Hepatocyte (in vitro differentiated cells): ENCODE measurements at regions not wholly inside any gene's neighbourhood (a gene's known extent, or its start where the extent isn't known, plus 50 kb on each side); places are given as distances from the start of the nearest gene placed in this dataset.

ENCODE experiments used
- DNase-seq: peaks from one replicate; pipeline ENCODE4 v3.0.0-alpha.2; 2016; ENCODE audit warnings: low spot score
- H2AFZ ChIP-seq: fragments of 200-600 bp; sonication (generic); 2 replicates; pipeline ENCODE4 v1.6.0; 2016; ENCODE audit warnings: antibody characterized with exemption, mild to moderate bottlenecking
- H3K27ac ChIP-seq: fragments of 200-600 bp; sonication (generic); 2 replicates; pipeline ENCODE4 v1.5.1; 2016; ENCODE audit warnings: mild to moderate bottlenecking
- H3K27me3 ChIP-seq: fragments of 200-600 bp; sonication (generic); 2 replicates; pipeline ENCODE4 v1.6.1; 2016
- H3K36me3 ChIP-seq: fragments of 200-600 bp; sonication (generic); replicated peaks from 2 replicates; pipeline ENCODE4 v1.5.1; 2016; ENCODE audit warnings: low read depth; ENCODE audit not compliant: insufficient read depth
- H3K4me1 ChIP-seq: fragments of 200-600 bp; sonication (generic); 2 replicates; pipeline ENCODE4 v1.5.1; 2016; ENCODE audit warnings: mild to moderate bottlenecking, moderate library complexity; ENCODE audit not compliant: insufficient read depth
- H3K4me2 ChIP-seq: fragments of 200-600 bp; sonication (generic); 2 replicates; pipeline ENCODE4 v1.6.0; 2016
- H3K4me3 ChIP-seq: fragments of 200-600 bp; sonication (generic); 2 replicates; pipeline ENCODE4 v1.5.1; 2016; ENCODE audit warnings: mild to moderate bottlenecking
- H3K79me2 ChIP-seq: fragments of 200-600 bp; sonication (generic); 2 replicates; pipeline ENCODE4 v1.6.0; 2017; ENCODE audit warnings: mild to moderate bottlenecking
- H3K9me2 ChIP-seq: fragments of 200-600 bp; sonication (generic); replicated peaks from 2 replicates; pipeline ENCODE4 v1.6.0; 2017; ENCODE audit warnings: mild to moderate bottlenecking; ENCODE audit not compliant: insufficient read depth
- H3K9me3 ChIP-seq: fragments of 200-600 bp; sonication (generic); 2 replicates; pipeline ENCODE4 v1.5.1; 2016; ENCODE audit warnings: low read depth, mild to moderate bottlenecking
- H4K20me1 ChIP-seq: fragments of 200-600 bp; sonication (generic); 2 replicates; pipeline ENCODE4 v1.6.0; 2016; ENCODE audit warnings: mild to moderate bottlenecking; ENCODE audit not compliant: insufficient read depth, poor library complexity, severe bottlenecking
- EZH2 ChIP-seq: fragments of 200-600 bp; sonication (generic); IDR thresholded peaks from 2 replicates; pipeline ENCODE4 v1.6.1; 2016; ENCODE audit warnings: antibody characterized with exemption, mild to moderate bottlenecking, borderline replicate concordance
- EZH2phosphoT487 ChIP-seq: fragments of 200-600 bp; sonication (generic); IDR thresholded peaks from one replicate; pipeline ENCODE4 v1.6.1; 2018; ENCODE audit warnings: antibody characterized with exemption, mild to moderate bottlenecking, low read depth, moderate library complexity; ENCODE audit not compliant: unreplicated experiment, severe bottlenecking
- WGBS: methylation state at CpG from one replicate; pipeline ENCODE4 v1.1.6; 2016; ENCODE audit warnings: low lambda C conversion rate; ENCODE audit errors: missing lambda C conversion rate; 5-methylcytosine and 5-hydroxymethylcytosine counted together
- TF ChIP-seq, protein P1 (sequence below): fragments of 200-600 bp; sonication (generic); IDR thresholded peaks from 2 replicates; pipeline ENCODE4 v1.5.1; 2016; ENCODE audit warnings: antibody characterized with exemption, mild to moderate bottlenecking; ENCODE audit not compliant: poor library complexity

GRCh38 chr2:9712263-9712662 is 81.5 kb upstream of the YWHAQ start:
- no peaks in the 10 kb centered on the region for H3K4me1 ChIP-seq
- no peak overlapping the region for H2AFZ ChIP-seq
- H3K9me2 ChIP-seq: no peaks in the 10 kb centered on the region
- no peak overlapping the region for H3K27ac ChIP-seq
- no peaks in the 10 kb centered on the region for H3K36me3 ChIP-seq
- H3K27me3 ChIP-seq: no peaks in the 10 kb centered on the region
- H3K4me3 ChIP-seq: no peak overlapping the region
- 75% methylated on average over 11 of the region's 11 CpGs for WGBS
- no peaks in the 10 kb centered on the region for H3K9me3 ChIP-seq
- H4K20me1 ChIP-seq: no peaks in the 10 kb centered on the region
- no peak overlapping the region for H3K4me2 ChIP-seq
- TF ChIP-seq, protein P1, sequence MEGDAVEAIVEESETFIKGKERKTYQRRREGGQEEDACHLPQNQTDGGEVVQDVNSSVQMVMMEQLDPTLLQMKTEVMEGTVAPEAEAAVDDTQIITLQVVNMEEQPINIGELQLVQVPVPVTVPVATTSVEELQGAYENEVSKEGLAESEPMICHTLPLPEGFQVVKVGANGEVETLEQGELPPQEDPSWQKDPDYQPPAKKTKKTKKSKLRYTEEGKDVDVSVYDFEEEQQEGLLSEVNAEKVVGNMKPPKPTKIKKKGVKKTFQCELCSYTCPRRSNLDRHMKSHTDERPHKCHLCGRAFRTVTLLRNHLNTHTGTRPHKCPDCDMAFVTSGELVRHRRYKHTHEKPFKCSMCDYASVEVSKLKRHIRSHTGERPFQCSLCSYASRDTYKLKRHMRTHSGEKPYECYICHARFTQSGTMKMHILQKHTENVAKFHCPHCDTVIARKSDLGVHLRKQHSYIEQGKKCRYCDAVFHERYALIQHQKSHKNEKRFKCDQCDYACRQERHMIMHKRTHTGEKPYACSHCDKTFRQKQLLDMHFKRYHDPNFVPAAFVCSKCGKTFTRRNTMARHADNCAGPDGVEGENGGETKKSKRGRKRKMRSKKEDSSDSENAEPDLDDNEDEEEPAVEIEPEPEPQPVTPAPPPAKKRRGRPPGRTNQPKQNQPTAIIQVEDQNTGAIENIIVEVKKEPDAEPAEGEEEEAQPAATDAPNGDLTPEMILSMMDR: no peak
- TF ChIP-seq EZH2 (no peak), EZH2phosphoT487 (no peak)
- no peak for DNase-seq
- H3K79me2 ChIP-seq: no peaks in the 10 kb centered on the region

GRCh38 chr2:9714630-9715214 is 83.9 kb upstream of the YWHAQ start:
- Histone ChIP-seq H3K4me3 (no peak overlapping the region), H3K4me2 (no peak overlapping the region), H3K27ac (no peak overlapping the region), H3K9me2 (no peaks in the 10 kb centered on the region), H3K27me3 (no peaks in the 10 kb centered on the region), H3K9me3 (no peaks in the 10 kb centered on the region), H3K79me2 (no peaks in the 10 kb centered on the region), H3K36me3 (no peaks in the 10 kb centered on the region), H4K20me1 (no peaks in the 10 kb centered on the region), H2AFZ (no peak overlapping the region), H3K4me1 (no peaks in the 10 kb centered on the region)
- peak; percentile 61 for DNase-seq
- 42% methylated on average over 14 of the region's 14 CpGs for WGBS
- no peak for TF ChIP-seq EZH2phosphoT487
- no peak for TF ChIP-seq EZH2

GRCh38 chr2:9715238-9715637 is 84.4 kb upstream of the YWHAQ start:
- Histone ChIP-seq H3K4me3 (no peak overlapping the region), H3K9me3 (no peaks in the 10 kb centered on the region), H4K20me1 (no peaks in the 10 kb centered on the region), H3K27ac (no peak overlapping the region), H3K9me2 (no peaks in the 10 kb centered on the region), H3K27me3 (no peaks in the 10 kb centered on the region), H3K4me2 (no peak overlapping the region), H3K4me1 (no peaks in the 10 kb centered on the region), H3K36me3 (no peaks in the 10 kb centered on the region), H3K79me2 (no peaks in the 10 kb centered on the region), H2AFZ (no peak overlapping the region)
- 75% methylated on average over 6 of the region's 6 CpGs for WGBS
- DNase-seq: no peak
- TF ChIP-seq, protein P1: no peak
- TF ChIP-seq EZH2phosphoT487 (no peak), EZH2 (no peak)

DNA sequence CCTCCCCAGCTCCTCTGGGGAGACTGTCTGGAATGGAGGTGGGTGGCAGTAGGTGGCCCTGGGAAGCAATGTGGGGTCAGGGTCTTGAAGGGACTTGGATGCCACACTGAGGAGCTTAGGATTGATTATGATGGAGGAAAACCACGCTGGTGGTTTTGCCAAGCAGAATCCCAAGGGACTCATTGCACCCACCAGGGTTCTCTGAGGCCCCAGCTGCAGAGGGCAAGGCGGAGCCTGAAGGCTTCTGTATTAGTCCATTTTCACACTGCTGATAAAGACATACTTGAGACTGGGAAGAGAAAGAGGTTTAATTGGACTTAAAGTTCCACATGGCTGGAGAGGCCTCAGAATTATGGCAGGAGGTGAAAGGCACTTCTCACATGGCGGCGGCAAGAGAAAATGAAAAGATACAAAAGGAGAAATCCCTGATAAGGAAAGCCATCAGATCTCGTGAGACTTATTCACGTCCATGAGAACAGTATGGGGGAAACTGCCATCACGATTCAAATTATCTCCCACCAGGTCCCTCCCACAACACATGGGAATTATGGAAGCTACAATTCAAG is 87.2 kb upstream of the YWHAQ start:
- 91% methylated on average over 7 of the region's 7 CpGs for WGBS
- Histone ChIP-seq H3K9me3 (no peaks in the 10 kb centered on the region), H2AFZ (no peak overlapping the region), H3K27ac (no peak overlapping the region), H3K27me3 (no peaks in the 10 kb centered on the region), H3K4me3 (no peak overlapping the region), H3K4me1 (no peaks in the 10 kb centered on the region), H3K79me2 (no peaks in the 10 kb centered on the region), H3K36me3 (no peaks in the 10 kb centered on the region), H4K20me1 (no peaks in the 10 kb centered on the region), H3K9me2 (no peaks in the 10 kb centered on the region), H3K4me2 (no peak overlapping the region)
- TF ChIP-seq, protein P1: no peak
- no peak for TF ChIP-seq EZH2phosphoT487
- DNase-seq: no peak
